ENCODE measurements at regions not wholly inside any gene's neighbourhood (a gene's known extent, or its start where the extent isn't known, plus 50 kb on each side); places are given as distances from the start of the nearest gene placed in this dataset.

DNA sequence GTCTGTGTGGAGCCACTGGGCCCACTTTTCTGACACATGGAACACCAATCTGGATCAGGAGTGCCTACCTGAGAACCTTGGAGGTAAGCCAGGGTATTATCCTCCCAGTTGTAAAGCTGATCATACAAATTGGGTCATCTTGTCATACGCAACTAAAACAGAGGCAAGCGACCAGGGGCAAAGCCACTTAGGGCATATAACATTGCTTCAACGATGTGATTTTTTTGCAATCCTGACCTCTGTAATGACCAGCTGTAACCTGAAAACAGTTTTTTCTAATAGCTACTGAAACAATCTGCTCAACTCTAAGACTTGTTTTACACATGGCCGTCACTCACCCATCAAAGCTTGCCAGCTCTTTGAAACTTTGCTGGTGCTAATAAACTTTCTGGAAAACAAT is 261.5 kb upstream of the AGTR2 start:
- Histone ChIP-seq H3K4me3 (no peak overlapping the region), H3K9ac (ENCODE audit: control insufficient read depth, insufficient read depth, low read length) (no peak overlapping the region), H3K27me3 (replicated peaks in 1 of 2; ENCODE audit: control insufficient read depth in 2 of 2, insufficient read depth in 2 of 2, low read length in 1 of 2) (no peaks in the 10 kb centered on the region), H3K4me1 (ENCODE audit: control insufficient read depth, insufficient read depth, low read length) (no peaks in the 10 kb centered on the region), H3K4me2 (ENCODE audit: control insufficient read depth, insufficient read depth) (no peak overlapping the region), H2AFZ (ENCODE audit: control insufficient read depth, low read depth, low read length) (no peak overlapping the region), H3K79me2 (ENCODE audit: control insufficient read depth, insufficient read depth, low read length) (no peaks in the 10 kb centered on the region), H3K9me3 (replicated peaks; ENCODE audit: control insufficient read depth, insufficient read depth, low read length) (no peaks in the 10 kb centered on the region; the same call in 2 of the 3 replicates), H3K36me3 (ENCODE audit: control insufficient read depth in 2 of 2, insufficient read depth in 2 of 2, low read length in 1 of 2) (no peaks in the 10 kb centered on the region), H3K27ac (ENCODE audit: control insufficient read depth, insufficient read depth) (no peak overlapping the region), H4K20me1 (ENCODE audit: control insufficient read depth, insufficient read depth) (no peaks in the 10 kb centered on the region)
- BruUV-seq (replicated peaks) = no TSS peak
- ChIA-PET SMC1A (ENCODE audit: uncharacterized antibody, unreplicated experiment) (interaction anchor here (1.3 kb wide), 1 partner anchor 12 kb away, joined by 3 read pairs; no protein-coding TSS in a partner anchor), RAD21 (ENCODE audit: unreplicated experiment) (no interaction called here), CTCF (interaction anchor here (0.9 kb wide), 2 partner anchors 39 to 51 kb away, joined by 3 read pairs; no protein-coding TSS in a partner anchor), POLR2A (no interaction called here)
- DNase-seq (ENCODE audit: low read depth, low spot score) (no peak), ATAC-seq (no peak), FAIRE-seq (no peak)
- in situ Hi-C loops (cut with MboI) (no loop called here), intact Hi-C loops (cut with micrococcal nuclease; ENCODE audit: unreplicated experiment) (no loop called here)
- TF ChIP-seq PKNOX1 (IDR thresholded peaks at IDR 0.05) = no peak
- TF ChIP-seq TCF3 (IDR thresholded peaks at IDR 0.05; ENCODE audit: borderline replicate concordance, insufficient read depth, low read depth, low read length) = no peak
- TF ChIP-seq, protein P1, sequence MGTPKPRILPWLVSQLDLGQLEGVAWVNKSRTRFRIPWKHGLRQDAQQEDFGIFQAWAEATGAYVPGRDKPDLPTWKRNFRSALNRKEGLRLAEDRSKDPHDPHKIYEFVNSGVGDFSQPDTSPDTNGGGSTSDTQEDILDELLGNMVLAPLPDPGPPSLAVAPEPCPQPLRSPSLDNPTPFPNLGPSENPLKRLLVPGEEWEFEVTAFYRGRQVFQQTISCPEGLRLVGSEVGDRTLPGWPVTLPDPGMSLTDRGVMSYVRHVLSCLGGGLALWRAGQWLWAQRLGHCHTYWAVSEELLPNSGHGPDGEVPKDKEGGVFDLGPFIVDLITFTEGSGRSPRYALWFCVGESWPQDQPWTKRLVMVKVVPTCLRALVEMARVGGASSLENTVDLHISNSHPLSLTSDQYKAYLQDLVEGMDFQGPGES (IDR thresholded peaks at IDR 0.05) = no peak
- TF ChIP-seq ATF7 (IDR thresholded peaks at IDR 0.05; ENCODE audit: low read depth) = no peak
- TF ChIP-seq GABPA (IDR thresholded peaks at IDR 0.05; ENCODE audit: low read depth) = no peak
- TF ChIP-seq SPI1 (IDR thresholded peaks at IDR 0.05; ENCODE audit: borderline replicate concordance, insufficient read depth, low read depth, low read length) = no peak
- TF ChIP-seq, protein P2, sequence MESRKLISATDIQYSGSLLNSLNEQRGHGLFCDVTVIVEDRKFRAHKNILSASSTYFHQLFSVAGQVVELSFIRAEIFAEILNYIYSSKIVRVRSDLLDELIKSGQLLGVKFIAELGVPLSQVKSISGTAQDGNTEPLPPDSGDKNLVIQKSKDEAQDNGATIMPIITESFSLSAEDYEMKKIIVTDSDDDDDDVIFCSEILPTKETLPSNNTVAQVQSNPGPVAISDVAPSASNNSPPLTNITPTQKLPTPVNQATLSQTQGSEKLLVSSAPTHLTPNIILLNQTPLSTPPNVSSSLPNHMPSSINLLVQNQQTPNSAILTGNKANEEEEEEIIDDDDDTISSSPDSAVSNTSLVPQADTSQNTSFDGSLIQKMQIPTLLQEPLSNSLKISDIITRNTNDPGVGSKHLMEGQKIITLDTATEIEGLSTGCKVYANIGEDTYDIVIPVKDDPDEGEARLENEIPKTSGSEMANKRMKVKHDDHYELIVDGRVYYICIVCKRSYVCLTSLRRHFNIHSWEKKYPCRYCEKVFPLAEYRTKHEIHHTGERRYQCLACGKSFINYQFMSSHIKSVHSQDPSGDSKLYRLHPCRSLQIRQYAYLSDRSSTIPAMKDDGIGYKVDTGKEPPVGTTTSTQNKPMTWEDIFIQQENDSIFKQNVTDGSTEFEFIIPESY (IDR thresholded peaks at IDR 0.05) = no peak
- no peak for TF ChIP-seq SMAD5 (IDR thresholded peaks at IDR 0.05; ENCODE audit: low read depth)
- no peak for TF ChIP-seq CEBPB (IDR thresholded peaks at IDR 0.05; ENCODE audit: borderline replicate concordance in 1 of 2, low read depth in 2 of 2, low read length in 2 of 2)
- TF ChIP-seq SMARCA5 (IDR thresholded peaks at IDR 0.05) = no peak
- TF ChIP-seq NRF1 (conservative IDR thresholded peaks at IDR 0.05; ENCODE audit: low read depth, low read length) = no peak
- TF ChIP-seq, protein P3, sequence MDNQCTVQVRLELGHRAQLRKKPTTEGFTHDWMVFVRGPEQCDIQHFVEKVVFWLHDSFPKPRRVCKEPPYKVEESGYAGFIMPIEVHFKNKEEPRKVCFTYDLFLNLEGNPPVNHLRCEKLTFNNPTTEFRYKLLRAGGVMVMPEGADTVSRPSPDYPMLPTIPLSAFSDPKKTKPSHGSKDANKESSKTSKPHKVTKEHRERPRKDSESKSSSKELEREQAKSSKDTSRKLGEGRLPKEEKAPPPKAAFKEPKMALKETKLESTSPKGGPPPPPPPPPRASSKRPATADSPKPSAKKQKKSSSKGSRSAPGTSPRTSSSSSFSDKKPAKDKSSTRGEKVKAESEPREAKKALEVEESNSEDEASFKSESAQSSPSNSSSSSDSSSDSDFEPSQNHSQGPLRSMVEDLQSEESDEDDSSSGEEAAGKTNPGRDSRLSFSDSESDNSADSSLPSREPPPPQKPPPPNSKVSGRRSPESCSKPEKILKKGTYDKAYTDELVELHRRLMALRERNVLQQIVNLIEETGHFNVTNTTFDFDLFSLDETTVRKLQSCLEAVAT (IDR thresholded peaks at IDR 0.05) = no peak
- TF ChIP-seq NR2C1 (IDR thresholded peaks at IDR 0.05) = no peak
- no peak for TF ChIP-seq TCF12 (IDR thresholded peaks at IDR 0.05; ENCODE audit: low read depth, low read length)
- TF ChIP-seq PAX8 (IDR thresholded peaks at IDR 0.05) = no peak
- 77% methylated on average over 4 of the region's 4 CpGs for WGBS (ENCODE audit: insufficient coverage, insufficient replicate concordance, low lambda C conversion rate, missing lambda C conversion rate)

Data from GM12878 (cell line).